ENCODE measurements at regions not wholly inside any gene's neighbourhood (a gene's known extent, or its start where the extent isn't known, plus 50 kb on each side); places are given as distances from the start of the nearest gene placed in this dataset.

DNA sequence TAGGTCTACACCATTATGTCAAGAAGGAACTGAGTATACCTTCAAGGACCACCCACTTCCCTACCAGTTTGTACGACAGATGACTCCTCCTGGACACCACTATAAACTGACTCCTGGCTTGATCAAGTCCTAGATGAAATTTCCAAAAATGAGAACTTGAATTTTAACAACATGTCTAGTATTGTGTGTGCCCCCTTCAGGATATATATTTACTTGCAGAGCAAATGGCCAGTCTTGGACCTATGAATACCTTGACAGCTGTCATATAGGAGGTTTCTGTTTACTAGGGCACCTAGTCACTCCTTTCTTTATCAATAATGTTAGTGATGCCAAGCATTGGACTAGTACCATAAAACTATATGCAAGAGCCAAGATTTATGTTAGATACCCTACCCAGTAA lies 94.1 kb upstream of the TMEM26 start:
- no peak for TF ChIP-seq EZH2 (IDR thresholded peaks at IDR 0.05; ENCODE audit: insufficient read depth, poor library complexity, severe bottlenecking)
- no peak for TF ChIP-seq EZH2phosphoT487 (IDR thresholded peaks at IDR 0.05; ENCODE audit: insufficient read depth, low read depth)
